ENCODE measurements at regions not wholly inside any gene's neighbourhood (a gene's known extent, or its start where the extent isn't known, plus 50 kb on each side); places are given as distances from the start of the nearest gene placed in this dataset.

DNA sequence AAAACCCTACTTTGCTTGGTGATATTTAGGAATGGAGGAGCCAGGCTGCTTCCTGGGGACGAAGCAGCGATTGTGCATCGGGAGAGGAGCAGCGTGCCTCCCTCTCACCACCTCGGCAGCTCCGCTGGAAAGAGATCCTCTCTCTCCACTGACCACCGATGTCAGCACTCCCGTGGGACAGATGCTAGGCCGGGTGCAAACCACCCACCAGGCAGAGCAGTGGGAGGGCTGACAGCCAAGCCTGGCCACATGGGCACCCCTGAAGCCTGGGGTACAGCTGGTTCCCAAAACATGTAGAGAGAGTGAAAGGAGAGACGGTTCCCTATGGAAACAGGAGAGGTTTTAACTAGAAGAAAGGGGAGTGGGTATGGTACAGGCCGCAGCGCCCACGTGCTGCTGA, 220.0 kb downstream of the ANKRD60 start:
- in situ Hi-C loops (cut with HindIII; ENCODE audit: low sequenced_read_pairs), result loop anchor here (10.0 kb wide), 1 partner anchor 64 kb away; no protein-coding TSS in a partner anchor

GRCh38 chr20:58007947-58008346, 220.5 kb downstream of the ANKRD60 start:
- in situ Hi-C loops (cut with HindIII; ENCODE audit: low sequenced_read_pairs), result loop anchor here (10.0 kb wide), 1 partner anchor 63 kb away; no protein-coding TSS in a partner anchor

DNA sequence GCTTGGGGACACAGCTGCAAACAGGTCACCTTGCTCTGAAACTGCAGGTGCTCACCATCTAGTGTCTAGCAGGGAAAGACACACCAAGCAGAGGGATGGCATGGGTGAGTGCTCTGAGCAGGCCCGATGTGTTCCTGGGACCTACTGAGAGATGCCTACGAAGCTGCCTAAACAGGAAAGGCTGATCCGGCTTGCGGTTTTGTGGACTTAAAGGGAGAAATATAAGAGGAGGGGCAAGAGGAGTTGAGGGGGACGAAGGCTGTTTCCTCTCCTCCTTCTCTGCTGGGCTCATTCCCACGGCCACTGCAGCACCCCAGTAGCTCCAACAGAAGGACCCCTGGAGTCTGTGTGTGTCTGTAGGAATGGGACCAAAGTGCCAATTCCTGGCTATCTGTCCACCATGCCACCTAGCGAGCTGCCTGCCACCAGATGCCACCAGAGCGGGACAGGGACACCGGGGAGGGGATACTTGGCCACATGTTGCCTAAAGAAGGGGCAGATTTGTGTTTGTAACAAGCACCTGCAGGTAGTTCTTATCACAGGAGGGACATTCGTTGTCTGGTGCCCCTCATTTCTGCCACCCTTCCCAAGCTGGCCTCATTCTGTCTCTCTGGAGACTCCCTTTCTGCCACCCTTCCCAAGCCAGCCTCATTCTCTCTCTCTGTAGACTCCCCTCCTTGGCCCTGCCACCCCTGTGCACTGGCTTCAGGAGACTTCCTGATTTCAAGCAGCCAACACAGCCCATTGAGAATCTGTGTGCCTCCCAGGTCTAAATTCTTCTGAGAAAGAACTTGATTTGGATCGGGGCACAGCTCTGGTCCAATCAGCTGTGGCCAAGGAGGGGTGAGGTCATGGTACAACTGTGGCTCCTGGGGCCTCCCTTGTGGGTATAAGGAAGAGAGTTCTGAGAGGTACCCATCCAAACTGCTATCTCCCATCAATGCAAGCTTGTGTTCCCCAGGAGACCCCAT, 221.8 kb downstream of the ANKRD60 start:
- in situ Hi-C loops (cut with HindIII; ENCODE audit: low sequenced_read_pairs), result loop anchor here (10.0 kb wide), 1 partner anchor 62 kb away; no protein-coding TSS in a partner anchor

DNA sequence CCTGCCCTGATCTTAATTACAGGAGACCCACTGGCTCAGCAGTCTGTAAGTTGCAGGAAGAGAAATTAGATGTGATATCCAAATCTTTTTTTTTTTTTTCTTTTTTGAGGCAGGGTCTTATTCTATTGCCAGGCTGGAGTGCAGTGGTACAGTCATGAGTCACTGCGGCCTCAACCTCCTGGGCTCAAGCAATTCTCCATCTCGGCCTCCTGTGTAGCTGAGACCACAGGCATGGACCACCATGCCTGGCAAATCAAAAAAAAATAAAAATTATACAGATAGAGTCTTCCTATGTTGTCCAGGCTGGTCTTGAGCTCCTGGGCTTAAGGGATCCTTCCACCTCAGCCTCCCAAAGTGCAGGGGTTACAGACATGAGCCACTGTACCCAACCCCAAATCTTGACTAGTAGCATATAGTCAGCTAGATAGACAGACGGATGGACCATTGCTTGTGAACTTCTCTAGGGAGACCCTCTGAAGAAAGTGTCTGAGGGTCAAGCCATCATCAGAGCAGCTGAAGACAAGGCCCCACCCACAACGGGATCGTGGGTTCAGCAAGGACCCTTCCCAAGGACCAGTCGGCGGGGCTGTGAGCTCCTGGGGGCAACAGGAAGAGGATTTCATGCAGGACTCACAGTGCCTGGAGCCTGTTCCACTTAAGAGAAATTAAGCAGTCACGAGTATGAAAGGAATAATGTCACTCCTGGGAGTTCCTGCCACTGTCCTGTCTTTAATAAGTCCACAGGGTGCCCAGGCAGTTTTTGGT, 222.7 kb downstream of the ANKRD60 start:
- in situ Hi-C loops (cut with HindIII; ENCODE audit: low sequenced_read_pairs), result loop anchor here (10.0 kb wide), 1 partner anchor 61 kb away; no protein-coding TSS in a partner anchor

- in situ Hi-C loops (cut with HindIII; ENCODE audit: low sequenced_read_pairs), result loop anchor here (10.0 kb wide), 1 partner anchor 60 kb away; no protein-coding TSS in a partner anchor
These were observed 223.6 kb downstream of the ANKRD60 start for GRCh38 chr20:58004900-58005299.

DNA sequence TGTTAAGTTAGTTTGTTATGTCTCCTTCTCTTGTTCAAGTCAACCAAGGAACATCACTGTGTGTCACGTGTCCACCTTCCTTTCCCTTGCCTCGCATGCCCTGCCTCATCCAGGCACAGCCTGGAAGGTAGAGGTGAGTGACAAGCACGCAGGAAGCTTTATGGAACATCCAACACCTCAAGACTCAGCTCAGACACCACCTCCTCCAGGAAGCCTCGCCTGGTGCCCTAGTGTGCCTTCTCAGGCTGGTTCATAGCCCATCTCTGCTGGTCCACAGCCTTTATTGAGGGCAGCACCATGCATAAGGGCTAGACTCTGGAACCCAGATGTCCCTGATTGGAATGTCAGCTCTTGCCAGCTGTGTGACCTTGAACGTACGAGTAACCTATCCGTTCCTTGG, 224.3 kb downstream of the ANKRD60 start:
- in situ Hi-C loops (cut with HindIII; ENCODE audit: low sequenced_read_pairs), result loop anchor here (10.0 kb wide), 1 partner anchor 59 kb away; no protein-coding TSS in a partner anchor

- in situ Hi-C loops (cut with HindIII; ENCODE audit: low sequenced_read_pairs), result loop anchor here (10.0 kb wide), 1 partner anchor 59 kb away; no protein-coding TSS in a partner anchor
These were observed 224.9 kb downstream of the ANKRD60 start for GRCh38 chr20:58003525-58003924.

DNA sequence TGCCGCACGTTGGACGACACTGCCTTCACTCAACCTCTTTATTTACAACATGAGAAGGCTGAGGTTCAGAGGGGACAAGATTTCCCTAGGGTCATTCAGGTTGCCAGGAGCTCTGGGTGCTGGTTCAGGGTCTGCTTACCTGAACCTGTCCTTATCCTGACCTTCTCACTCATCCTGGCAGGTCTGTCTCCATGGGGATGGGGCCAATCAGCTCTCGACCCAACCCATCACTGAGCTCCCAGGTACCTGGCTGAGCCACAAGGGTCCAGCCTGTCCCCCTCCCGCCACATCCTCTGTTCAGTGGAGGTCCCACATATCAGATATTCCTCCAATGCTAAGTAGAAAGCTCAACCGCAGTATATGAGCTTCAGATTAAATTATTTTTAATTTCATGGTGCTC, 225.6 kb downstream of the ANKRD60 start:
- in situ Hi-C loops (cut with HindIII; ENCODE audit: low sequenced_read_pairs), result loop anchor here (10.0 kb wide), 1 partner anchor 58 kb away; no protein-coding TSS in a partner anchor

DNA sequence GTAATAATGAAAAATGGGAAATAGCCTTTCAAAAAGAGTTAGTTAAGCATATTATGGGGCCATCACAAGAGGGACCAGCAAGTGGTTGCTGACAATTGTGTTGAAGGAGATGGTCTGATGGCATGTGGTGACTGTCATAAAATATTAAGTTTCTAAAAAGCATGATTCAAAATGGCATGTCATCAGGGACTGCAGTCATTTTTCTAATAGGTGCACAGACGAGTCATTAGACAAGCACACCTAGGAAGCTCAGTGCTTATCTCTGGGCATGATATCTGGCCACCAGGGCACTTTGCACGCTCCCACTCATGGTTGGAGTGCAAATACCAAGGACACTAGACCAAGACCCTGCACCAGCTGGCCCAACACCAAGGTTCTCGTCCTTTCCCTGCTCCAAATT, 226.5 kb downstream of the ANKRD60 start:
- in situ Hi-C loops (cut with HindIII; ENCODE audit: low sequenced_read_pairs), result loop anchor here (10.0 kb wide), 1 partner anchor 57 kb away; no protein-coding TSS in a partner anchor

- in situ Hi-C loops (cut with HindIII; ENCODE audit: low sequenced_read_pairs), result loop anchor here (10.0 kb wide), 1 partner anchor 57 kb away; no protein-coding TSS in a partner anchor
These were observed 227.1 kb downstream of the ANKRD60 start for GRCh38 chr20:58001381-58001780.

GRCh38 chr20:58000861-58001260, 227.6 kb downstream of the ANKRD60 start:
- in situ Hi-C loops (cut with HindIII; ENCODE audit: low sequenced_read_pairs), result loop anchor here (10.0 kb wide), 1 partner anchor 56 kb away; no protein-coding TSS in a partner anchor

- in situ Hi-C loops (cut with HindIII; ENCODE audit: low sequenced_read_pairs), result loop anchor here (10.0 kb wide), 1 partner anchor 55 kb away; no protein-coding TSS in a partner anchor
These were observed 228.9 kb downstream of the ANKRD60 start for GRCh38 chr20:57999465-58000111.

- in situ Hi-C loops (cut with HindIII; ENCODE audit: low sequenced_read_pairs), result no loop called here
These were observed 229.4 kb downstream of the ANKRD60 start for GRCh38 chr20:57998981-57999464.

GRCh38 chr20:57998276-57998675, 230.2 kb downstream of the ANKRD60 start:
- in situ Hi-C loops (cut with HindIII; ENCODE audit: low sequenced_read_pairs), result no loop called here

GRCh38 chr20:57996936-57997890, 231.2 kb downstream of the ANKRD60 start:
- in situ Hi-C loops (cut with HindIII; ENCODE audit: low sequenced_read_pairs), result no loop called here

- in situ Hi-C loops (cut with HindIII; ENCODE audit: low sequenced_read_pairs), result no loop called here
These were observed 232.0 kb downstream of the ANKRD60 start for GRCh38 chr20:57996465-57996864.

DNA sequence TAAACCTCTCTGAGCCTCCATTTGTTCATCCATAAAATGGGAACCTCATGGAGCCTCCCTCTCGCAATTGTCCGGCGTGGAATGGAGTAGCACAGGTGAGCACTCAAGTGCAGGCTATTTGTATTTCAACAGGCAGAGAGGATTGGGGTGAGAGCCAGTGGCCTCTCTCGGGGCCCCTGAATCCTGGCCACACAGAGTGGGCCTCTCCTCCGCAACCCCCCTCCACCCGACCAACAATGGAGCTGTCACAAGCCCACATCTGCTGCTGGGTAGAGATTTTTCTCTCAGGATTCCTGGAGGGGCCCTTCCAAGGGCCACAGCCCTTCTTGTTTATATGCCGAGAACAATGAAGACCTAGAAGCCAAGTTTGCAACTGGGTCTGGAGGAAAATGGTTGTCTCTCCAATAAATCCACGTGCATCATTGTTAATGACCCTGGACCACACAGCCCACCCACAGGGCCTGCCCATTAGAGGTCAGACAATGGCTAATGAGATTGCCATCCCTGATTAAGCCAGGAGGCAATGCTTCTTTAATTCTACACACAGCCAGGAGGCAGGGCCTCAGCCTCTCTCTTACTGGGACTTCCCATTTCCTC, 233.0 kb downstream of the ANKRD60 start:
- in situ Hi-C loops (cut with HindIII; ENCODE audit: low sequenced_read_pairs), result no loop called here

DNA sequence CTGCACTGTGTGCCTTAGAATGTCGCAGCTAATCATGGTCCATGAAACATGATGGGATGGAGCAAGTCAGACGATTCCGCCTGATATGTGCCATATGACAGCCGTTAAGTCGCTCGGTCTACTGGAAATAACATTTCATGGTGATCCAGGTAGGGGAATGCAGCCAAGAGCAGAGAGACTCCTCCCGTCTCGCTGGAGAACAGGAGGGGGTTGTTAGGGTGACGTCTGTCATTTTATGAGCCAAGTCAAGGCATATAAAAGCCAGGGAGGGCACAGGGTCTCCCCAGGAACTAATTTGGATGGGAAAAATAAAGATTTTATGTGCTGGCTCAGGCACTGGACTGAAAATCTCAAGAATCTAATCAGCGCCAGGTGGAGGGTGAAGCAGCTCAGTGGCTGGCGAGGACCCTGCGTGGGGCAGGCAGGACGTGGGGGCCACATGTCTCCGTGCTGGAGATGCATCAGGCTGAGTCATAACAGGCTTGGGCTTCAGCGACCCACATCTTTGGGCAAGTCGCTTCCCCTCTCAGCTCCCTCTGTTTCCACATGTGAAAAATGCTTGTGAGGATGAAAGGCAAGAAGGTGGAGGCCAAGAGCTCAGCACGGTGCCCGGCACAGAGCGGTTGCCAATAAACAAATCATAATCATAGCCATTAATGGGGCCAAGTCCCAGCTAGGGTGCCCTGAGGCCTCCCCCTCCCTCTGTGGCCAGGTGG, 234.6 kb downstream of the ANKRD60 start:
- in situ Hi-C loops (cut with HindIII; ENCODE audit: low sequenced_read_pairs), result no loop called here
